ENCODE measurements at regions not wholly inside any gene's neighbourhood (a gene's known extent, or its start where the extent isn't known, plus 50 kb on each side); places are given as distances from the start of the nearest gene placed in this dataset.

GRCh38 chr6:3949521-3949920, 100.3 kb downstream of the FAM50B start:
- no peak overlapping the region for H3K4me3 Mint-ChIP-seq
- Histone ChIP-seq H2AFZ (ENCODE audit: insufficient read depth, low read depth, low read length, poor library complexity, severe bottlenecking) (no peak overlapping the region), H3K9ac (ENCODE audit: low read length) (no peak overlapping the region), H3K4me1 (ENCODE audit: control insufficient read depth in 2 of 2, insufficient read depth in 2 of 2, low read length in 2 of 2) (no peaks in the 10 kb centered on the region), H3K27me3 (replicated peaks in 1 of 4; ENCODE audit: control extremely low read depth in 1 of 4, control insufficient read depth in 3 of 4, insufficient read depth in 4 of 4, low read length in 3 of 4) (peaks cover 0 to 4% (median 1%) of the 10 kb centered on the region in 4 experiments), H3K27ac (ENCODE audit: low read length in 2 of 2) (no peak overlapping the region), H3K4me2 (replicated peaks; ENCODE audit: low read depth, low read length, poor library complexity, severe bottlenecking) (no peak overlapping the region), H3K36me3 (replicated peaks in 1 of 2; ENCODE audit: control extremely low read depth in 1 of 2, control insufficient read depth in 1 of 2, extremely low read depth in 1 of 2, insufficient read depth in 2 of 2, low read length in 1 of 2) (no peaks in the 10 kb centered on the region), H3K79me2 (ENCODE audit: control insufficient read depth, insufficient read depth, low read length) (no peaks in the 10 kb centered on the region), H3K4me3 (ENCODE audit: control extremely low read depth in 1 of 5, extremely low read depth in 1 of 5, insufficient read depth in 1 of 5, low read depth in 2 of 5, low read length in 4 of 5) (no peak overlapping the region), H4K20me1 (ENCODE audit: control insufficient read depth, insufficient read depth, low read length, poor library complexity, severe bottlenecking) (no peaks in the 10 kb centered on the region), H3K9me3 (ENCODE audit: control extremely low read depth in 1 of 3, control insufficient read depth in 2 of 3, insufficient read depth in 1 of 3, low read length in 2 of 3) (no peaks in the 10 kb centered on the region)
- no peaks in the 10 kb centered on the region for H3K4me1 Mint-ChIP-seq
- ATAC-seq (ENCODE audit: low read depth), result no peak
- TF ChIP-seq EZH2 (IDR thresholded peaks at IDR 0.05; ENCODE audit: borderline replicate concordance, insufficient read depth, low read depth, low read length, poor library complexity, severe bottlenecking) (no peak), CTCF (IDR thresholded peaks at IDR 0.05) (no peak)
- 81% methylated on average over 4 of the region's 6 CpGs for WGBS (ENCODE audit: insufficient coverage)
- intact Hi-C loops (cut with micrococcal nuclease), result no loop called here
- no peak for DNase-seq
- H3K27me3 Mint-ChIP-seq, result peaks cover 43% of the 10 kb centered on the region
- ChIA-PET CTCF (no interaction called here), POLR2A (no interaction called here)
- peaks cover 2% of the 10 kb centered on the region for H3K9me3 Mint-ChIP-seq (ENCODE audit: insufficient read depth)
- no peak overlapping the region for H3K27ac Mint-ChIP-seq

GRCh38 chr6:3956054-3956453, 106.9 kb downstream of the FAM50B start:
- Mint-ChIP-seq H3K9me3 (ENCODE audit: insufficient read depth) (peaks cover 11% of the 10 kb centered on the region), H3K4me3 (no peak overlapping the region), H3K27ac (no peak overlapping the region), H3K4me1 (no peaks in the 10 kb centered on the region), H3K27me3 (peaks cover 22% of the 10 kb centered on the region)
- H3K27me3 ChIP-seq (replicated peaks in 1 of 4; ENCODE audit: control extremely low read depth in 1 of 4, control insufficient read depth in 3 of 4, insufficient read depth in 4 of 4, low read length in 3 of 4), result peaks cover 0 to 11% (median 1%) of the 10 kb centered on the region in 4 experiments
- intact Hi-C loops (cut with micrococcal nuclease), result no loop called here
- H3K4me1 ChIP-seq (ENCODE audit: control insufficient read depth in 2 of 2, insufficient read depth in 2 of 2, low read length in 2 of 2), result no peaks in the 10 kb centered on the region
- H3K9ac ChIP-seq (ENCODE audit: low read length), result no peak overlapping the region
- POLR2A ChIA-PET, result no interaction called here
- H3K79me2 ChIP-seq (ENCODE audit: control insufficient read depth, insufficient read depth, low read length), result no peaks in the 10 kb centered on the region
- no peak overlapping the region for H3K27ac ChIP-seq (ENCODE audit: low read length in 2 of 2)
- no peaks in the 10 kb centered on the region for H4K20me1 ChIP-seq (ENCODE audit: control insufficient read depth, insufficient read depth, low read length, poor library complexity, severe bottlenecking)
- CTCF ChIA-PET, result no interaction called here
- ATAC-seq (ENCODE audit: low read depth) (no peak), DNase-seq (no peak)
- H3K4me2 ChIP-seq (replicated peaks; ENCODE audit: low read depth, low read length, poor library complexity, severe bottlenecking), result no peak overlapping the region
- no peak overlapping the region for H2AFZ ChIP-seq (ENCODE audit: insufficient read depth, low read depth, low read length, poor library complexity, severe bottlenecking)
- H3K36me3 ChIP-seq (replicated peaks in 1 of 2; ENCODE audit: control extremely low read depth in 1 of 2, control insufficient read depth in 1 of 2, extremely low read depth in 1 of 2, insufficient read depth in 2 of 2, low read length in 1 of 2), result no peaks in the 10 kb centered on the region
- WGBS (ENCODE audit: insufficient coverage), result 100% methylated on average over 1 of the region's 1 CpG
- no peak for TF ChIP-seq EZH2 (IDR thresholded peaks at IDR 0.05; ENCODE audit: borderline replicate concordance, insufficient read depth, low read depth, low read length, poor library complexity, severe bottlenecking)
- TF ChIP-seq CTCF (IDR thresholded peaks at IDR 0.05), result no peak
- no peak overlapping the region for H3K4me3 ChIP-seq (ENCODE audit: control extremely low read depth in 1 of 5, extremely low read depth in 1 of 5, insufficient read depth in 1 of 5, low read depth in 2 of 5, low read length in 4 of 5)
- peaks cover 0 to 16% (median 14%) of the 10 kb centered on the region in 3 donors for H3K9me3 ChIP-seq (ENCODE audit: control extremely low read depth in 1 of 3, control insufficient read depth in 2 of 3, insufficient read depth in 1 of 3, low read length in 2 of 3)

Data from B cell (primary cell).